ENCODE measurements at regions not wholly inside any gene's neighbourhood (a gene's known extent, or its start where the extent isn't known, plus 50 kb on each side); places are given as distances from the start of the nearest gene placed in this dataset.

- Histone ChIP-seq H3K9ac (replicated peaks in 1 of 4; ENCODE audit: extremely low read depth in 1 of 4, low read depth in 3 of 4, low read length in 3 of 4) (no peak overlapping the region), H3K14ac (ENCODE audit: insufficient read length) (no peak overlapping the region), H2BK12ac (ENCODE audit: low read depth, low read length) (no peak overlapping the region), H3K36me3 (ENCODE audit: control insufficient read depth in 2 of 4, insufficient read depth in 4 of 4, low read length in 3 of 4) (no peaks in the 10 kb centered on the region), H2BK5ac (ENCODE audit: low read depth, low read length) (no peak overlapping the region), H4K8ac (ENCODE audit: extremely low read depth, insufficient read depth, low read length) (no peak overlapping the region), H3K27me3 (replicated peaks in 1 of 4; ENCODE audit: control insufficient read depth in 3 of 4, extremely low read depth in 1 of 4, insufficient read depth in 3 of 4, low read length in 3 of 4) (no peaks in the 10 kb centered on the region), H3K9me3 (ENCODE audit: insufficient read depth in 2 of 2, low read depth in 1 of 2, low read length in 1 of 2) (no peaks in the 10 kb centered on the region), H2BK15ac (ENCODE audit: low read length) (no peak overlapping the region), H3K18ac (ENCODE audit: extremely low read depth, low read length) (no peak overlapping the region; the same call in 1 of the 2 replicates), H2AFZ (ENCODE audit: low read length) (no peak overlapping the region; the same call in 1 of the 2 replicates), H4K5ac (ENCODE audit: insufficient read length, low read depth, low read length) (no peak overlapping the region), H2BK20ac (ENCODE audit: low read length) (no peak overlapping the region), H2AK5ac (ENCODE audit: low read depth, low read length) (no peak overlapping the region), H3K4ac (replicated peaks; ENCODE audit: insufficient read length, low read depth, low read length) (no peak overlapping the region), H3K56ac (replicated peaks; ENCODE audit: insufficient read length, low read depth, low read length) (no peak overlapping the region), H3K4me3 (ENCODE audit: extremely low read depth in 1 of 4, insufficient read depth in 2 of 4, low read depth in 3 of 4, low read length in 4 of 4) (no peak overlapping the region), H3K27ac (ENCODE audit: low read depth, low read length) (no peak overlapping the region), H3K4me2 (ENCODE audit: insufficient read depth in 1 of 2, low read depth in 2 of 2, low read length in 2 of 2) (no peak overlapping the region), H2BK120ac (replicated peaks; ENCODE audit: low read depth, low read length) (no peak overlapping the region), H4K91ac (replicated peaks; ENCODE audit: insufficient read length, low read length) (no peak overlapping the region), H3K79me2 (ENCODE audit: control insufficient read depth in 1 of 2, insufficient read depth in 2 of 2, low read length in 2 of 2) (no peaks in the 10 kb centered on the region), H3K23me2 (ENCODE audit: low read depth, low read length) (no peaks in the 10 kb centered on the region; the same call in 1 of the 2 replicates), H4K20me1 (replicated peaks in 1 of 2; ENCODE audit: control insufficient read depth in 1 of 2, insufficient read depth in 2 of 2, low read length in 2 of 2) (peaks cover 0 to 2% of the 10 kb centered on the region in 2 experiments), H3K79me1 (ENCODE audit: low read depth, low read length) (no peaks in the 10 kb centered on the region), H3K23ac (ENCODE audit: insufficient read length) (no peak overlapping the region), H3K4me1 (replicated peaks in 1 of 4; ENCODE audit: control insufficient read depth in 3 of 4, insufficient read depth in 4 of 4, low read length in 3 of 4) (peaks cover 0 to 3% (median 0%) of the 10 kb centered on the region in 4 experiments; a peak in 1 of 7 replicates)
- POLR2A ChIA-PET (ENCODE audit: partially characterized antibody), result no interaction called here
- CTCF ChIA-PET (ENCODE audit: partially characterized antibody), result interaction anchor here (1.2 to 4.2 kb wide), 2 partner anchors 9 to 127 kb away, joined by 3 to 23 read pairs; no protein-coding TSS in a partner anchor
- no peak for DNase-seq (ENCODE audit: low read depth in 1 of 2, low spot score in 2 of 2)
- FAIRE-seq, result no peak
- 90% methylated on average over 17 of the region's 18 CpGs; no CpG with 5 or more reads in 1 of the 2 experiments for WGBS, 2 experiments (ENCODE audit: extremely low coverage in 1 of 2, insufficient coverage in 1 of 2, insufficient read length in 1 of 2, insufficient replicate concordance in 2 of 2, low coverage in 1 of 2, low lambda C conversion rate in 2 of 2, missing lambda C conversion rate in 1 of 2)
- TF ChIP-seq NRF1 (IDR thresholded peaks at IDR 0.05; ENCODE audit: low read depth, low read length), result no peak
- TF ChIP-seq CTBP2 (IDR thresholded peaks at IDR 0.05; ENCODE audit: borderline replicate concordance, insufficient read depth, insufficient read length, low read length), result no peak
- no peak for TF ChIP-seq KDM1A (IDR thresholded peaks at IDR 0.05; ENCODE audit: borderline replicate concordance, low read length)
- no peak for TF ChIP-seq ATF2 (IDR thresholded peaks at IDR 0.05; ENCODE audit: low read length)
- TF ChIP-seq CEBPB (IDR thresholded peaks at IDR 0.05; ENCODE audit: low read depth, low read length), result no peak
- no peak for TF ChIP-seq SRF (IDR thresholded peaks at IDR 0.05; ENCODE audit: low read depth, low read length)
- no peak for TF ChIP-seq SIRT6 (IDR thresholded peaks at IDR 0.05; ENCODE audit: low read length)
- TF ChIP-seq RXRA (IDR thresholded peaks at IDR 0.05; ENCODE audit: insufficient read depth, low read depth, low read length), result no peak
- no peak for TF ChIP-seq POLR2AphosphoS5 (IDR thresholded peaks at IDR 0.05; ENCODE audit: low read depth, low read length)
- TF ChIP-seq RFX5 (IDR thresholded peaks at IDR 0.05; ENCODE audit: borderline replicate concordance, low read depth, low read length), result no peak
- no peak for TF ChIP-seq EGR1 (IDR thresholded peaks at IDR 0.05; ENCODE audit: borderline replicate concordance, low read depth, low read length)
- TF ChIP-seq ZNF274 (IDR thresholded peaks at IDR 0.05; ENCODE audit: borderline replicate concordance, extremely low read depth, low read length), result no peak
Observed at GRCh38 chr9:91043056-91043810, 241.6 kb downstream of the SYK start.
